Mucosa of rectum (tissue), 2 donors: ENCODE measurements at regions not wholly inside any gene's neighbourhood (a gene's known extent, or its start where the extent isn't known, plus 50 kb on each side); places are given as distances from the start of the nearest gene placed in this dataset.
"Not testable (repeated sequence)": the region's sequence is repeated elsewhere in the genome, so short reads cannot be mapped to it uniquely, and the experiment has no call there.

ENCODE experiments used
- H3K27ac ChIP-seq, 2 donors: one replicate each; pipeline ENCODE4 v1.7.0; 2013; ENCODE audit warnings: inconsistent platforms in 2 of 2, low read depth in 2 of 2, low read length in 2 of 2
- H3K27me3 ChIP-seq, 2 donors: one replicate each; pipeline ENCODE4 v1.7.0; 2013; ENCODE audit warnings: low read length in 2 of 2; ENCODE audit not compliant: control insufficient read depth in 2 of 2, insufficient read depth in 2 of 2
- H3K36me3 ChIP-seq, 2 donors: one replicate each; pipeline ENCODE4 v1.7.0; 2013; ENCODE audit warnings: low read length in 2 of 2; ENCODE audit not compliant: control insufficient read depth in 2 of 2, insufficient read depth in 2 of 2
- H3K4me1 ChIP-seq, 2 donors: one replicate each; pipeline ENCODE4 v1.7.0; 2013; ENCODE audit warnings: low read length in 2 of 2, mild to moderate bottlenecking in 1 of 2; ENCODE audit not compliant: control insufficient read depth in 2 of 2, insufficient read depth in 2 of 2
- H3K4me3 ChIP-seq, 2 donors: one replicate each; pipeline ENCODE4 v1.7.0; 2013; ENCODE audit warnings: low read length in 2 of 2
- H3K9ac ChIP-seq, 2 donors: one replicate each; pipeline ENCODE4 v1.7.0; 2013; ENCODE audit warnings: low read length in 2 of 2, low read depth in 1 of 2, mild to moderate bottlenecking in 1 of 2
- H3K9me3 ChIP-seq, 2 donors: one replicate each; pipeline ENCODE4 v1.7.0; 2013; ENCODE audit warnings: low read length in 2 of 2; ENCODE audit not compliant: control insufficient read depth in 2 of 2
- donor health status: healthy.
- donor health status: Normal muscosa, but diverticular disease.

DNA sequence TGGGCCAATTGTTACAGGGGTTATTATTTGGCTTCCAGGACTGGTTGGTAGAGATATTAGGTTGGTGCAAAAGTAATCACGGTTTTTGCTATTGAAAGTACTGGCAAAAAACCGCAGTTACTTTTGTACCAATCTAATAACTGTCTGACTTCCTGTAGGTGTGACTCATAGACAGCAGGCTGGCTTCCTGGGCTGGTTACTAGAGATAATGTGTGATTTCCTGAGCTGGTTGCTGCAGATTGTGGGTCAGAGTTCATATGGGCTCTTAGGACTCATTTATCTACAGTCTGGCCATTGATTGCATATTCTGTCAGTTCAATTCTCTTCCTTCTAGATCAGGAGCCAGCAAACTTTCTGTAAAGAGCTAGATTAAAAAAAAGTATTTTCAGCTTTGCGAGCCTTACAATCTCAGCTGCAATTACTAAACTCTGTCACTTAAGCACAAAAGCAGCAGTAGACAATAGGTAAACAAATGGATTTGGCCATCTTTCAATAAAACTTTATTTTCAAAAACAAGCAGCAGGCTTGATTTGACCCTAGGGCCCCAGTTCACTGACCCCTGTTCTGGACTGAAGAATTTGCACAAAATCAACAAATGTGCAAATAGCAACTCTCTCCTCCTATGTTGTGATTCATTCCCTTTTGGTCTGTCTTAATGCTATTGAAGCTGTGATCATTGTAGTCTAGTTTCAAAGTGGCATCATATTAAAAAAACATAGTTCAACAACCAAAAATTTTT, 50.8 kb upstream of the BOD1L1 start:
- H3K4me3 ChIP-seq = no peak overlapping the region
- H3K27me3 ChIP-seq = no peaks in the 10 kb centered on the region
- H3K9me3 ChIP-seq = no peaks in the 10 kb centered on the region
- no peaks in the 10 kb centered on the region for H3K4me1 ChIP-seq
- no peak overlapping the region for H3K27ac ChIP-seq
- H3K36me3 ChIP-seq = no peaks in the 10 kb centered on the region
- no peak overlapping the region for H3K9ac ChIP-seq

DNA sequence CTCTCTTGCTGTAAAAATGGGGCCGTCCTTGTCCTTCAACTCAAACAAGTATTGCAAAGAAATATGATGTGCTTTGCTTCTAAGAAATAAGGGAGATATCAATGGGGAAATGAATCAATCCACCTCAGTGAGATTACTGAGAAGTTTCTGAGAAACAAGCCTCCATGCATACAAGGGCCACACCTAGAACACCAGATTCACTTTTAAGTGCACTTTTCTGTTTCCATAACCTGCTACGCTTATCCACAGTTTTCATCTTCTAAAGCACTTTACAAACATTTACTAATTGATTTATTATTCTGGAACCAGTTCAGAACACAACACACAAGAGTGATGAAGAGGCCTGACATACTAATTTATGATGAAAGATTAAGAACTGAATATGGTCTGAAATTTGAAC, 54.0 kb upstream of the BOD1L1 start:
- Histone ChIP-seq H3K27me3 (no peaks in the 10 kb centered on the region), H3K36me3 (no peaks in the 10 kb centered on the region), H3K4me1 (no peaks in the 10 kb centered on the region), H3K4me3 (no peak overlapping the region), H3K27ac (no peak overlapping the region), H3K9ac (no peak overlapping the region), H3K9me3 (no peaks in the 10 kb centered on the region)

DNA sequence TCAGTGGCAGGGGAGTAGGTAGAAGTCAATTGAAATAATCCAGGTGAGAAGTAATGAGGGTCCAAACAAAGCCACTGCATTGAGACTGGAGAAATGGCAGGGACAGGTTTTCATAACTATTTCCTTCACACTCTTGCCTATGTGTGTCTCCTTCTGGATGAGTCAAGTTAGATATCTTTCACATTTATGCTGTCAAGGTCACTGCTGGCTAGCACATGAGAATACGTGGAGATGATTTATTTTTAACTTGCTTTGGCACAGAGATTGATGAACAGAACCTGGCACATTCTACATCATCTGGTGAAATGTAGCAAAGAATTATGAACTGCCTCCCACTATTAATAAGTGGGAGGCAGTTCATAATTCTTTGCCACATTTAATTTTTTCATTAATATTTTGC, 66.7 kb upstream of the BOD1L1 start:
- H3K4me1 ChIP-seq = no peaks in the 10 kb centered on the region
- H3K27me3 ChIP-seq = no peaks in the 10 kb centered on the region

DNA sequence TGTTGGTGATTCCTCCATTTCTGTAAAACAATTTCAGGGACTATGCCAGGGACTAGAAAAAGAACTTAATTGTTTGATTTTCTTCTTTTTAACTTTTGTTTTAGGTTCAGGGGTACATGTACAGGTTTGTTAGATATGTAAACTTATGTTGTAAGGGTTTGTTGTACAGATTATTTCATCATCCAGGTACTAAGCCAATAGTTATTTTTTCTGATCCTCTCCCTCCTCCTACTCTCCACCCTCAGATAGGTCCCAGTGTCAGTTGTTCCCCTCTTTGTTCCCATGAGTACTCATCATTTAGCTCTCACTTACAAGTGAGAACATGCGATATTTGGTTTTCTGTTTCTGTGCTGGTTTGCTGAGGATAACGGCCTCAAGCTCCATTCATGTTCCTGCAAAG, 70.8 kb upstream of the BOD1L1 start:
- H3K27ac ChIP-seq = no peak overlapping the region
- H3K36me3 ChIP-seq = no peaks in the 10 kb centered on the region

More for the DNA sequence above, 66.7 kb upstream of the BOD1L1 start:
- Histone ChIP-seq H3K27ac (no peak overlapping the region), H3K4me3 (no peak overlapping the region), H3K9me3 (no peaks in the 10 kb centered on the region), H3K9ac (no peak overlapping the region), H3K36me3 (no peaks in the 10 kb centered on the region)

DNA sequence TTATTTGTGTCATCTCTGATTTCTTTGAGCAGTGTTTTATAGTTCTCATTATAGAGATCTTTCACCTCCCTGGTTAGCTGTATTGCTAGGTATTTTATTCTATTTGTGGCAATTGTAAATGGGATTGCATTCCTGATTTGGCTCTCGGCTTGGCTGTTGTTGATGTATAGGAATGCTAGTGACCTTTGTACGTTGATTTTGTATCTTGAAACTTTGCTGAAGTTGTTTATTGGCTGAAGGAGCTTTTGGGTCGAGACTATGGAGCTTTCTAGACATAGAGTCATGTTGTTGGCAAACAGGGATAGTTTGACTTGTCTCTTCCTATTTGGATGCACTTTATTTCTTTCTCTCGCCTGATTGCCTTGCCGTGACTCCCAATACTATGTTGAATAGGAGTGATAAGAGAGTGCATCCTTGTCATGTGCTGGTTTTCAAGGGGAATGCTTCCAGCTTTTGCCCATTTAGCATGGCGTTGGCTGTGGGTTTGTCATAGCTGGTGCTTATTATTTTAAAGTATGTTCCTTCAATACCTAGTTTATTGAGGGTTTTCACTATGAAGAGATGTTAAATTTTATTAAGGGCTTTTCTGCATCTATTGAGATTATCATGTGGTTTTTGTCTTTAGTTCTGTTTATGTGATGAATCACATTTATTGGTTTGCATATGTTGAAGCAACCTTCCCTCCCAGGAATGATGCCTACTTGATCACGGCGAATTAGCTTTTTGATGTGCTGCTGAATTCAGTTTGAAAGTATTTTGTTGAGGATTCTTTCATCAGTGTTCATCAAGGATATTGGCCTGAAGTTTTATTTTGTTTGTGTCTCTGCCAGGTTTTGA, 72.7 kb upstream of the BOD1L1 start:
- H3K36me3 ChIP-seq = no peaks in the 10 kb centered on the region

More for the DNA sequence above, 70.8 kb upstream of the BOD1L1 start:
- no peak overlapping the region for H3K9ac ChIP-seq
- no peaks in the 10 kb centered on the region for H3K4me1 ChIP-seq
- no peaks in the 10 kb centered on the region for H3K27me3 ChIP-seq
- no peaks in the 10 kb centered on the region for H3K9me3 ChIP-seq
- no peak overlapping the region for H3K4me3 ChIP-seq

DNA sequence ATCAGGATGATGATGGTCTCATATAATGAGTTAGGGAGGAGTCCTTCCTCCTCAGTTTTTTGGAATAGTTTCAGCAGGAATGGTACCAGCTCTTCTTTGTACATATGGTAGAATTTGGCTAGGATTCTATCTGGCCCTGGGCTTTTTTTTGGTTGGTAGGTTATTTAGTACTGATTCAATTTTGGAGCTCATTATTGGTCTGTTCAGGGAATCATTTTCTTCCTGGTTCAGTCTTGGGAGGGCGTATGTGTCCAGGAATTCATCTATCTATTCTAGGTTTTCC, 73.3 kb upstream of the BOD1L1 start:
- not testable (repeated sequence) for H3K4me3 ChIP-seq, H3K4me1 ChIP-seq, H3K27ac ChIP-seq, H3K36me3 ChIP-seq, H3K9me3 ChIP-seq, H3K27me3 ChIP-seq, H3K9ac ChIP-seq

More for the DNA sequence above, 72.7 kb upstream of the BOD1L1 start:
- H3K9me3 ChIP-seq = no peaks in the 10 kb centered on the region
- no peaks in the 10 kb centered on the region for H3K4me1 ChIP-seq
- H3K27me3 ChIP-seq = no peaks in the 10 kb centered on the region
- no peak overlapping the region for H3K27ac ChIP-seq
- no peak overlapping the region for H3K9ac ChIP-seq
- no peak overlapping the region for H3K4me3 ChIP-seq

DNA sequence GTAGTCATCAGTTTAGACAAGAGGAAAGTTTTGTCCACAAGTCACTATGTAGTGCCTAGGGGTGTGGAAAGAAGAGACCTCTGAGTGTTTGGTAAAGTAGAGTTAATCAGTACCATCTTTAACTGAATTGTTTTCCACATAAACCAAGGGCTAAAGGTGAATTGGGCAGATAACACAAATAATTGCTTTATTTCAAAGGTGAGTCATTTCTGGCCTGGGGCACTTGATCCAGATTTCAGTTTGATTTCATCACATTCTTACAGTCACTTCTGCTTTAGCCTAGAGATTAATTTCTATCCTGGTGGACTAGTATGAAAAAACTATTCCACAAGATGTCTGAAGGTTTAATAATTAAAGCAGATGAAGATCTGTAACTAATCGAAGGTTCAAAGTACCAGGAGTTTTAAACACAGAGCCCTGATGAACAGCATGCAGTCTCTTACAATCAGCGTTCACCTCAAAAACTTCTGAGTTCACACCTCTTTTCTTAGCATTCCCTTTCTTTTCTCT, 74.5 kb upstream of the BOD1L1 start:
- Histone ChIP-seq H3K4me3 (no peak overlapping the region), H3K9ac (no peak overlapping the region), H3K36me3 (no peaks in the 10 kb centered on the region), H3K4me1 (peaks cover 0 to 5% of the 10 kb centered on the region in 2 donors), H3K27me3 (no peaks in the 10 kb centered on the region), H3K27ac (no peak overlapping the region), H3K9me3 (no peaks in the 10 kb centered on the region)

DNA sequence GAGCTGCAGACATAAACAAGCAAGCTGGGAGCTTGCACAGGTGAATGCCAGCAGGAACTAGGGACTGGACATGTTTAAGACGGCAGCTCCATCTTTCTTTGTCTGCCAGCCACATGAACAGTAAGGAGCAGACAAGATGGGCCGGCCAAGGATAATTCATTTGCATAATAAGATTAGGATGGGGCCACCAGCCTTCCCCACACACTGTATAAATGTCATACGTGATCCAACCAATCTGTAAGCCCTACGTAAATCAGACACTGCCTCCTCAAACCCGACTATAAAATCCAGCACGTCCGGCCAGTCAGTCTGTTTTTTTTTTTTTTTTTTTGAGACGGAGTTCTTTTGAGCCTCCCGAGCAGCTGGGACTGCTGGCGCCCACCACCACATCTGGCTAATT, 75.6 kb upstream of the BOD1L1 start:
- no peak overlapping the region for H3K27ac ChIP-seq

DNA sequence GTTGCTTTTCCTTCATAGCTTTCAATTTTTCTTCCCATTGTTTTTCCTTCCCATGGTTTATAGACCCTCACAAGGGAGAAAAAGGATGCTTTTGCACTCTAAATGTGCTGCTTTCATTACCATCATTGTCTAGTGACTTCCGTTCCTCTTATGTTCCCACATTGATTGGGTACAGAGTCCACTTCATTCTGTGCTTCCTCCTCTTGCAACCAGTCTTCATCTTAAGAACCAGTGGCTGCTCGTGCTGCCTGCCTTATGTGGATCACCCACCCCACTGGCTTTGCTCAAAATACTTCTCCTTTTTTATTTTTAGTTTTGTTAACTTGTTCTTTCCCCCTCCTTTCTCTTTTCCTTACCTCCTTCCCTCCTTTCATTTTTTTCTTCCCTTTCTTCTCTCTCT, 76.5 kb upstream of the BOD1L1 start:
- Histone ChIP-seq H3K9me3 (no peaks in the 10 kb centered on the region), H3K4me1 (peaks cover 0 to 5% of the 10 kb centered on the region in 2 donors), H3K27me3 (no peaks in the 10 kb centered on the region), H3K4me3 (no peak overlapping the region), H3K36me3 (no peaks in the 10 kb centered on the region), H3K9ac (no peak overlapping the region), H3K27ac (no peak overlapping the region)

More for the DNA sequence above, 75.6 kb upstream of the BOD1L1 start:
- no peaks in the 10 kb centered on the region for H3K27me3 ChIP-seq
- H3K4me3 ChIP-seq = no peak overlapping the region
- H3K36me3 ChIP-seq = no peaks in the 10 kb centered on the region
- H3K4me1 ChIP-seq = peaks cover 0 to 5% of the 10 kb centered on the region in 2 donors
- no peaks in the 10 kb centered on the region for H3K9me3 ChIP-seq
- no peak overlapping the region for H3K9ac ChIP-seq

DNA sequence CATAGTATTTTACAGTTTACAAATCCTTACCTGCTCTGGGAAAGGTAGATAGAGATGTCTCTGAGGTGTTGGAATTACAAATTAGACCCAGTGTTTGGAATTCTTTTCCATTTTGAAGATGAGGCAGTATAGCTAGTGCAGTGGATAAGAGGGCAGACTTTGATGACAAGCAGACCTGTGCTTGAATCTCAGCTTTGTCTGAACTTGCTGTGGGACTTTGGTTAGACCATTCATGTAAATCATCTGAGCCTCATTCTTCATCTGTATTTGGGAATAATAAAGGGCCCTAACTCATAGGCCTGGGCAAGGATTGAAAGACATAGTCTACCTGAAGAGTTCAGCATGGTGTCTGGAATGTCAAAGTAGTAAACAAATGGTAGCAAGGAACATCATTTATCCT, 77.2 kb upstream of the BOD1L1 start:
- no peaks in the 10 kb centered on the region for H3K36me3 ChIP-seq
- no peaks in the 10 kb centered on the region for H3K27me3 ChIP-seq
- no peak overlapping the region for H3K9ac ChIP-seq
- no peak overlapping the region for H3K4me3 ChIP-seq
- no peaks in the 10 kb centered on the region for H3K9me3 ChIP-seq
- H3K4me1 ChIP-seq = peaks cover 0 to 5% of the 10 kb centered on the region in 2 donors
- peak overlapping the region in 1 of 2 donors; percentile 76 for H3K27ac ChIP-seq
